ENCODE measurements at regions not wholly inside any gene's neighbourhood (a gene's known extent, or its start where the extent isn't known, plus 50 kb on each side); places are given as distances from the start of the nearest gene placed in this dataset.

GRCh38 chr7:22932896-22933295 lies 81.0 kb downstream of the HYCC1 start:
- no peak for TF ChIP-seq CTCF (IDR thresholded peaks at IDR 0.05)
- no peak for TF ChIP-seq POLR2A (IDR thresholded peaks at IDR 0.05)
